Activated T-cell treated with anti-CD3 and anti-CD28 coated beads, Interleukin-2, amount 50 U/mL, for 72 hours (primary cell): ENCODE measurements at regions not wholly inside any gene's neighbourhood (a gene's known extent, or its start where the extent isn't known, plus 50 kb on each side); places are given as distances from the start of the nearest gene placed in this dataset.
A peak's percentile ranks its signal among the peaks of the same experiment; 100 is the strongest.

Source experiments
- ATAC-seq, 2 donors: fragments of 150-1000 bp; cut with Tn5 transposase; replicated peaks in 1 of 2; 2 replicates each; pipeline ENCODE4 v1.10.0; 2021; ENCODE audit warnings: moderate library complexity in 2 of 2, mild to moderate bottlenecking in 1 of 2
- DNase-seq, 2 donors: peaks; one replicate each; pipeline ENCODE4 v3.0.0; 2021 to 2022; ENCODE audit warnings: mixed read lengths in 1 of 2
- H3K27ac Mint-ChIP-seq: one replicate; pipeline ENCODE4 v1.8.0; 2022; ENCODE audit warnings: mild to moderate bottlenecking, moderate library complexity, mixed read lengths
- H3K27me3 Mint-ChIP-seq: one replicate; pipeline ENCODE4 v1.8.0; 2022; ENCODE audit warnings: low read depth, mixed read lengths
- H3K36me3 Mint-ChIP-seq, 2 donors: one replicate each; pipeline ENCODE4 v1.8.0; 2022; ENCODE audit warnings: mixed read lengths in 2 of 2, mild to moderate bottlenecking in 1 of 2; ENCODE audit not compliant: insufficient read depth in 2 of 2
- H3K4me1 Mint-ChIP-seq: one replicate; pipeline ENCODE4 v1.8.0; 2022; ENCODE audit warnings: low read depth, mixed read lengths
- H3K4me3 Mint-ChIP-seq, 2 donors: one replicate each; pipeline ENCODE4 v1.8.0; 2022; ENCODE audit warnings: mild to moderate bottlenecking in 2 of 2, mixed read lengths in 2 of 2, moderate library complexity in 2 of 2
- H3K9me3 Mint-ChIP-seq, 2 donors: one replicate each; pipeline ENCODE4 v1.8.0; 2022; ENCODE audit warnings: mixed read lengths in 2 of 2

DNA sequence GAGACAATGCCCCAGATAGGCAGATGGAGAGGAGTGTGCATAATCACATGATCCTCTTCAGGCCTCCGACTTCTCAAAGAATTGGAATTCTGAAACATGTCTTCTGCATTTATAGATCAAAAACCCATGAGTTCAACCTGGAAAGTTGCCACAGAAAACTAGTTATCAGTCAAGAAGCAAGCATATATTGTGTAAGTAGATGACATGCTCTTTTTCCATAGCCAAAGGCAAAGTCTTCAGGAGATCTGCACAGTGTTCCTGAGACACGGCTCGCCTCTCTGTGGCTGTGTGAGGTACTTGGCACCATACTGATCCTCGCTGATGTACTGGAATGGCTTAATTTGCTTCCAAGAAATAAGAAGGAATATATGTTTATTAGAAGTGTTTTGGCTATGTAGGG lies 213.5 kb upstream of the MKI67 start:
- ATAC-seq (no peak), DNase-seq (no peak)
- no peaks in the 10 kb centered on the region for H3K4me1 Mint-ChIP-seq
- peaks cover under 1% of the 10 kb centered on the region for H3K27me3 Mint-ChIP-seq
- H3K36me3 Mint-ChIP-seq = no peaks in the 10 kb centered on the region
- no peak overlapping the region for H3K4me3 Mint-ChIP-seq
- H3K27ac Mint-ChIP-seq = no peak overlapping the region
- peaks cover 0 to 3% of the 10 kb centered on the region in 2 donors for H3K9me3 Mint-ChIP-seq

DNA sequence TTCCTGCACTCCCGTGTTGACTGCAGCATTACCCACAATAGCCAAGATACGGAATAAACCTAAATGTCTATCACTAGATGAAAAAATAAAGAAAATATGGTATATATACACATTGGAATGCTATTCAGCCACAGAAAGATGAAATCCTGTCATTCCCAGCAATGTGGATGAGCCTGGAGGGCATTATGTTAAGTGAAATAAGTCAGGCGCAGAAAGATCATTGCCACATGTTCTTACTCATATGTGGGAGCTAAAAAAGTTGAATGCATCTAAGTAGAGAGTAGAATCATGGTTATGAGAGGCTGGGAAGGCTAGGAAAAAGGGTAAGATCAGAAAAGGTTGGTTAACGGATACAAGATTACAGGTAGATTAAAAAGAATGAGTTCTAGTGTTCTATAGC lies 219.1 kb upstream of the MKI67 start:
- ATAC-seq = no peak
- Mint-ChIP-seq H3K36me3 (no peaks in the 10 kb centered on the region), H3K9me3 (peaks cover 0 to 3% of the 10 kb centered on the region in 2 donors), H3K4me1 (no peaks in the 10 kb centered on the region), H3K4me3 (no peak overlapping the region), H3K27me3 (peaks cover 8% of the 10 kb centered on the region), H3K27ac (no peak overlapping the region)
- no peak for DNase-seq

DNA sequence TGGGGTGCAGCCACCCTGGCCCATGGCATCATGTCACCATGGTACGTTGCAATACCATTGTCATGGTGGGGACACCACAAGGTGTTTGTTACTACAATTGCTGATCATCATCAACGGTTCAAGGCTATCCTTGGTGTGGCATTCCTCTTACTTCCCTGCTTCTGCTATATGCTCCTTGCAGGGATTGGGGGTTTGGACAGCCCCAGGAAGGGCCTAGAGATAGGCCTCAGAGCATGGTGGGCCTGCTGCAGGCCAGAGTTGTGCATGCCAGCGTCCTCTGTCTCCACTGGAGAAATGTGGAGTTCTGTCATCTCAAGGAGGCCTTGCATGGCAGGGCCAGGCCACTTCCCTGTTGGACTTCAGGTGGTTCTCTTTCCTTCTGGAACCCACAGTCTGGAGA lies 234.6 kb upstream of the MKI67 start:
- Mint-ChIP-seq H3K4me3 (no peak overlapping the region), H3K4me1 (no peaks in the 10 kb centered on the region), H3K27me3 (peaks cover 15% of the 10 kb centered on the region), H3K36me3 (no peaks in the 10 kb centered on the region), H3K27ac (no peak overlapping the region), H3K9me3 (no peaks in the 10 kb centered on the region)
- ATAC-seq = no peak
- DNase-seq = no peak

DNA sequence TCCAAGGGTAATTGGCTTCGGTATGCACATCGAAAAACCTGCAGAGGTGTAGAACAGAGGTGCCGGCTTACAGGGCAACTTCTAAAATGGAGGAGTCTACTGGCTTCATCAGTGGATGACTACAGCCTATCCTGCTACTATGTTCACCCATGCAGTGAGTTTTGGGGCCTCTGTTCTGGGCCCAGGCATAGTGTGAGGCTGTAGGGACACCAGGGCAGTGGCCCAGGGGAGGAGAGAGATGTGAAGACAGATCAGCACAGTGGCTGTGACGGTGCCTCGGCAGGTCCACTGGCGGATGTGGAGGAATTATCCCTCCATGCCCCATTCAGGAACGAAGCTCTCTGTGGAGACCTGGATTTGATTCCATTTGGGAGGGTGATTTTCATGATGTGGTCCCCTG lies 235.3 kb upstream of the MKI67 start:
- Mint-ChIP-seq H3K4me1 (no peaks in the 10 kb centered on the region), H3K36me3 (no peaks in the 10 kb centered on the region), H3K9me3 (no peaks in the 10 kb centered on the region), H3K27me3 (peaks cover 15% of the 10 kb centered on the region), H3K4me3 (no peak overlapping the region), H3K27ac (no peak overlapping the region)
- DNase-seq (no peak), ATAC-seq (no peak)

DNA sequence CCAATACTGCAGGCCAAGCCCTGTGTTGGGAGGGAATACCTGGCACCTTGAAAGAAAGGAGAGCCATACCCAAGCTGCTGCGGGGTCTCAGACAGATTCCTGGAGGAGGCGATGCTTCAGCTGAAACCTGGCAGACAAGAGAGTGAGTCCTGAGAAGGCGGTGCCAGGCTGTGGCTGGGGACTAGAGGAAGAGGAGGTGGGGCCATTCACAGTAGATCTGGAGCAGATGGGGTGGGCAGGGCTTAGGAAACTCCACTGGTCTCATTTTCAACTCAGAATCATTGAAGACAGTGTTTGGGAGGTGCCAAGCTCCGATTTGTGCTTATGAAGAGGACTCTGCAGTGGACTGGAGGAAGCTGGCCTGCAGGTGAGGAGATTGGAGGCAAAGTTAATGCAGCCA lies 236.3 kb upstream of the MKI67 start:
- ATAC-seq (no peak), DNase-seq (no peak)
- Mint-ChIP-seq H3K4me1 (no peaks in the 10 kb centered on the region), H3K36me3 (no peaks in the 10 kb centered on the region), H3K4me3 (no peak overlapping the region), H3K27ac (no peak overlapping the region), H3K27me3 (peaks cover 10% of the 10 kb centered on the region), H3K9me3 (no peaks in the 10 kb centered on the region)

DNA sequence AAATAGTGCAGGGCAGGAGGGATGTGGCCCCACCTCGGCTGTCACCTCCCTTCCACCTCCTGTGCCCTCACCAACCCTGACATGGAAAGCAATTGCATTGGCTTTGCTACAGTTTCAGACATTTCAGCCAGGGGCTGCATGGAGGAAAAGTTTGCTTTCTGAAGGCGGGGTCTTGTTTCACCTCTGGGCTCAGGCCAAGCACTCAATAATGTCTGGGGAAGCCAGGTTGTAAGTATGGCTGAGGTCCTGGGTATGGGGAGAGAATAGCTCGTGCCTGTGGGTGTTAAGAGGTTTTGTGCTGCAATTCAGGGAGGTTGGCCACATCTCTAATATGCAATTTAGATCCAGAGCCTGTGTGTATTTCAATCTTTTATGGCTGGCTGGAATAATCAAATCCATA lies 238.4 kb upstream of the MKI67 start:
- no peak for DNase-seq
- Mint-ChIP-seq H3K4me3 (no peak overlapping the region), H3K4me1 (no peaks in the 10 kb centered on the region), H3K36me3 (no peaks in the 10 kb centered on the region), H3K27me3 (peaks cover 9% of the 10 kb centered on the region), H3K27ac (no peak overlapping the region), H3K9me3 (no peaks in the 10 kb centered on the region)
- ATAC-seq = no peak

DNA sequence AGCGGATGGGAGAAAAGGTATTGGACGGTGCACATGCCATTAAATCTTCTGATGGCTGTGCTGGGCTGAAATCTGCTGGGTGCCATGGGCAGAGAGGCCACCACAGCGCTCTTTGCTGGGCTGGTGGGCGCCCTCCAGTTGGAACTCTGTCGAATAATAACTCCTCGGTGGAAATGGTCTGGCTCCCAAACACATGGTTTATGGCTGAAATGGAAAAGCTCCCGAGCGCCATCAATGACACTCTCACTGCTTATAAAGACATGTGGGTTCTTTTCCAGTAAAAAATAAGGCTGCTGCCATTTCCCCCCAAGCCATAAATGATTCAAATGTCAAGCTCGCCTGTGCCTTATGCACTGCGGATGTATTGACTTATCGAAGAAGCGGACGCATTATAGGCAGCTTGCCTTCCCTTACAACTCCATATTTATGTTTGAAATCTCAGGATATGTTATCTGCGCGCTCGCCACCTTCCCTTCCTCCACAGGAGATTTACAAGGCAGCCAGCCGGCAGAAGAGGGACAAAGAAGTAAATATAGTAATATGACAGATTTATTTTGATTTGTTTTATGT lies 239.0 kb upstream of the MKI67 start:
- DNase-seq (no peak), ATAC-seq (no peak)
- Mint-ChIP-seq H3K9me3 (no peaks in the 10 kb centered on the region), H3K4me3 (no peak overlapping the region), H3K36me3 (no peaks in the 10 kb centered on the region), H3K27me3 (peaks cover 9% of the 10 kb centered on the region), H3K27ac (no peak overlapping the region), H3K4me1 (no peaks in the 10 kb centered on the region)

DNA sequence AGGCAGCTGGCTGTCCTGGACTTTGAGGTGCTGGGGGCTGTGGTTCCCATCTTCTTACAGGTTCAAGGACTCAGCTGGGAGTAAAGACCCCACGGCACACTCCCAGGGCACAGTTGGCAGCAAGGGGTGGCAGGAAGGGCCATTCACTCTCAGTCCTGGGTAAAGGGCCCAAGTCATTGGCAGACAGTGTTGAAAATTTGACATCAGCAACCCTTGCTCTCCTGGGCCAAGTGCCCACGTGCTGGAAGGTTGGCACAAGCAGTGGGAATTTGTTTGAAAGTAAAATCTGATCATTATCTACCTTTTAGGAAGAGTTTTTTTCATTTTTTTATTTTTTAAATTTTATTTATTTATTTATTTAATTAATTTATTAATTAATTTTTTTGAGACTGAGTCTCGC lies 241.6 kb upstream of the MKI67 start:
- H3K4me1 Mint-ChIP-seq = peaks cover under 1% of the 10 kb centered on the region
- no peak overlapping the region for H3K4me3 Mint-ChIP-seq
- no peaks in the 10 kb centered on the region for H3K36me3 Mint-ChIP-seq
- no peak overlapping the region for H3K27ac Mint-ChIP-seq
- no peak for DNase-seq
- peaks cover 0 to 5% of the 10 kb centered on the region in 2 donors for H3K9me3 Mint-ChIP-seq
- no peak for ATAC-seq
- H3K27me3 Mint-ChIP-seq = peaks cover 2% of the 10 kb centered on the region

DNA sequence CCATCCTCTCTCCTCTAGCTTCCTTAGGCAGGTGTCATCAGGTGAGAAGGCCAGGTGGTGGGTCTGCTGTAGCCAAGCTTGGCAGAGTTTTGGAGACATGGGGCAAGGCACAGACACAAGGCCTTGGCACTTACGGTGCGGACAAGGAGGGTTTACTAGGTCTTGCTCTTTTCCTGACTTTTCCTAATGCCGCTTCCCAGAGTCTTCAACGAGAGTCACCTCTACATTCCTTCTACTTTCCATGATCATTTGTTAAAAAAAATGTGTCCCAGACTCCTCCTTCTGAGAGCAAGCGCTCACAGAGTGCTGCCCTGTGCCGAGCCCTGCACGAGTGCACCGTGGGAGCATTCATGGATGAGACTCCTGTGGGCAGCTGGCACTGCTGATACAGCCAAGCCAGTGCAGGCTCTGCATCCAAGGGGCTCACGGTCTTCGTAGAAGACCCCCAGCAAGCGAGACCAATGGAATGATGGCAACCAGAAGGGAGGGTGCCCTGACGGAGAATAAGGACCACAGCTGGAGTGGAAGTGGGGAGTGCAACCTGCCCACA lies 243.0 kb upstream of the MKI67 start:
- H3K4me1 Mint-ChIP-seq = peaks cover 8% of the 10 kb centered on the region
- no peaks in the 10 kb centered on the region for H3K36me3 Mint-ChIP-seq
- H3K9me3 Mint-ChIP-seq = peaks cover 0 to 5% of the 10 kb centered on the region in 2 donors
- H3K27me3 Mint-ChIP-seq = no peaks in the 10 kb centered on the region
- DNase-seq (no peak), ATAC-seq (no peak)
- no peak overlapping the region for H3K4me3 Mint-ChIP-seq
- no peak overlapping the region for H3K27ac Mint-ChIP-seq

DNA sequence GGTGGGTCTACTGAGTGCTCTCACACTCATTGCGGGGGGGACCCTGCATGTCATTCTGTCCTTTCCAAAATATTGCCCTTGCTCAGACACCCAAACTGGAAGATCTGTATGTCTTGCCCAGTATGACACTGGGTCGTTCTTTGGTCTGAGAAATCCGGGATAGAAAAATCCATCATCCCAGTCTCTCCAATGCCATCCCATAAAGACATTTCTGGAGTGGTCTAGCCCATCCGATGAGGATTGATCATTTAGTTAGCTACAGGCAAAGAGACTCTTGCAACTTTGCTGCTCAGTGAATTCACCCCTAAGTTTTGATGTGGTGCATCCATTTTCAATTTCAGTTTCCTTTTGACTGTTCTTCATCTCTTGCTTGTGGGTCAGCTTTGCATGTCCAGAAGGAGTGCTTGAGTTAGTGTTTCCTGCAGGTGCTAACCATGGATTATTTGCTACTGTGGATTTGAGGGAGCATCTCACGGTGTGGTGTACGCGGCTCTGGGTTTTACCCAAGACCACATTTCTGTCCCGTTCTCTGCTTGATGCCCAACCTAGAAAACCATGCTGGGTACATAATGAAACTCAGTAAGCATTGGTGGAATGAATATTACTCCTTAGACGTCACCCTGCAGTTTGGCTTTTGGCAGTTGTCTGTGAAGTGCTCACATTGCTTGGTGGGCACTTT lies 247.0 kb upstream of the MKI67 start:
- Mint-ChIP-seq H3K27ac (no peak overlapping the region), H3K36me3 (no peaks in the 10 kb centered on the region), H3K27me3 (no peaks in the 10 kb centered on the region), H3K9me3 (peaks cover 2 to 7% of the 10 kb centered on the region in 2 donors), H3K4me1 (peaks cover 8% of the 10 kb centered on the region), H3K4me3 (no peak overlapping the region)
- DNase-seq = peak in 1 of 2 donors; percentile 7
- peak; percentile 72 to 85 for ATAC-seq

DNA sequence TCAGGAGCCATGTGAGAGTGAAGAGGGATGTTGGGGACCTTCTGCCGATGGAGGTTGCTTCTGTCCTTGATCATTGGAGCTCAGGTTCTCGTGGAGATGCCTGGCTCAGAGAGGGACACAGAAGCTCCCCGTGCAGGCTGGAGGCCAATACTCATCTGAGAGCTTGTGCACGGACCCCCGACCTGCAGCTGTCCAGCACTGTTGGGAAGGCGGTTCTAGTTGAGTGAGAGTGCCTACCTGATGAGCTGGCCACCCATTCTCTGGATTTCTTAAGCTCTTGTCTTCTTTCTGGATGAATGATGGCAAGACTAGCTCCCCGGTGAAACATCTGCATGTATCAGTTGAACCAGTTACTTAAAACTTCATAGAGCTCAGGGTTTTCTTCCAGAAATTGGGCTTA lies 247.6 kb upstream of the MKI67 start:
- H3K4me3 Mint-ChIP-seq = no peak overlapping the region
- ATAC-seq = no peak
- H3K27me3 Mint-ChIP-seq = no peaks in the 10 kb centered on the region
- no peak overlapping the region for H3K27ac Mint-ChIP-seq
- peaks cover 2 to 7% of the 10 kb centered on the region in 2 donors for H3K9me3 Mint-ChIP-seq
- H3K36me3 Mint-ChIP-seq = no peaks in the 10 kb centered on the region
- peaks cover 8% of the 10 kb centered on the region for H3K4me1 Mint-ChIP-seq
- DNase-seq = no peak

DNA sequence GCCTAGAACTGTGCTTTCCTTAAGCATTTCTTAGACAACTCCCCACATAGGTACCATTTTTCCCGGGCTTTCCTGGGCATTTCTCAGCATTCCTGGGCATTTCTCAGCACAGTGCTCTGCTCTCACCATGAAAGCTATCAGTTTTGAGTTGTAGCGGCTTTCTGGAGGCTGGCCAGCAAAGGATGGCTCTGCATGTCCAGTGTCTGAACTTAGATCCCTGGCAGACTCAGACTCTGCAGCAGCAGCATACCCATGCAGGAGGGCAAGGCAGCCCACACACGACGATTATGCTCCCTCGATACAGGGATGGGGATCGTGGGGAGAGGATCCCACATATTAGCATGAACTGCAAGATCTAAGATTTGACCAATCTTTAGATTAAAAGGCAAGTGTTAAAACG lies 248.9 kb upstream of the MKI67 start:
- Mint-ChIP-seq H3K4me3 (no peak overlapping the region), H3K27ac (no peak overlapping the region), H3K36me3 (no peaks in the 10 kb centered on the region), H3K9me3 (peaks cover 2 to 7% of the 10 kb centered on the region in 2 donors), H3K27me3 (no peaks in the 10 kb centered on the region), H3K4me1 (peaks cover 8% of the 10 kb centered on the region)
- ATAC-seq (no peak), DNase-seq (no peak)

DNA sequence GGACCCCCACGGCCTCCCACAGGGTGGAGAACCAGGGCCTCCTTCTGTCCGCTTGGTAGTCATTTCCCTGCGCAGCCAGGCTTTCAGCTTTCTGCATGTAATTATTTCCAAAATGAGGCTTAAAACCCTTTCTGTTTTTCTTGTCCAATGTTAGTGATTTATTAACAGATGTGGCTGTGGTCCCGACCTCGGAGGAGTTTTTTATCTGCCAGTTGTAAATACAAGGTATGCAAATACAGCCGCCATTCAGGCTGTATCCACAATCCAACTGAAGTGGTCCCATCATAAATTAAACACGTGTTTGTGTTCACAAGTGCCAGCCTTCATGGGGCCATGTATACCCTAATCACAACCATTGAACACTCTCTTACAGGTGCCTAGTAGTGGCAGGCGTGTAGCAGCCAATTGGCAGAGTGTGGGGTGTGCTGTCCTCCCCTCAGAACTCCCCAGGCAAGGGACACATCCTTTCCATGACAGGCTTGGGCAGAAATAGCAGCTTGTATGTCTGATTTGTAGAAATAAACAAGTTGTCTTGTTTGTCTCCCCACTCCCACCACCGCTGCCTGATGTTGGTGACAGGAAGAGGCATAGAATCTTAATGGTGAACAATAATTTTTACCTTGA lies 251.3 kb upstream of the MKI67 start:
- Mint-ChIP-seq H3K27me3 (peaks cover 5% of the 10 kb centered on the region), H3K4me3 (no peak overlapping the region), H3K27ac (no peak overlapping the region), H3K4me1 (peaks cover 8% of the 10 kb centered on the region), H3K36me3 (no peaks in the 10 kb centered on the region), H3K9me3 (peaks cover 2% of the 10 kb centered on the region in 2 donors)
- no peak for ATAC-seq
- no peak for DNase-seq
